Hepatocyte (in vitro differentiated cells): ENCODE measurements at regions not wholly inside any gene's neighbourhood (a gene's known extent, or its start where the extent isn't known, plus 50 kb on each side); places are given as distances from the start of the nearest gene placed in this dataset.

Experiments used
- DNase-seq: peaks from one replicate; pipeline ENCODE4 v3.0.0-alpha.2; 2016; ENCODE audit warnings: low spot score
- H2AFZ ChIP-seq: fragments of 200-600 bp; sonication (generic); 2 replicates; pipeline ENCODE4 v1.6.0; 2016; ENCODE audit warnings: antibody characterized with exemption, mild to moderate bottlenecking
- H3K27ac ChIP-seq: fragments of 200-600 bp; sonication (generic); 2 replicates; pipeline ENCODE4 v1.5.1; 2016; ENCODE audit warnings: mild to moderate bottlenecking
- H3K27me3 ChIP-seq: fragments of 200-600 bp; sonication (generic); 2 replicates; pipeline ENCODE4 v1.6.1; 2016
- H3K36me3 ChIP-seq: fragments of 200-600 bp; sonication (generic); replicated peaks from 2 replicates; pipeline ENCODE4 v1.5.1; 2016; ENCODE audit warnings: low read depth; ENCODE audit not compliant: insufficient read depth
- H3K4me1 ChIP-seq: fragments of 200-600 bp; sonication (generic); 2 replicates; pipeline ENCODE4 v1.5.1; 2016; ENCODE audit warnings: mild to moderate bottlenecking, moderate library complexity; ENCODE audit not compliant: insufficient read depth
- H3K4me2 ChIP-seq: fragments of 200-600 bp; sonication (generic); 2 replicates; pipeline ENCODE4 v1.6.0; 2016
- H3K4me3 ChIP-seq: fragments of 200-600 bp; sonication (generic); 2 replicates; pipeline ENCODE4 v1.5.1; 2016; ENCODE audit warnings: mild to moderate bottlenecking
- H3K79me2 ChIP-seq: fragments of 200-600 bp; sonication (generic); 2 replicates; pipeline ENCODE4 v1.6.0; 2017; ENCODE audit warnings: mild to moderate bottlenecking
- H3K9me2 ChIP-seq: fragments of 200-600 bp; sonication (generic); replicated peaks from 2 replicates; pipeline ENCODE4 v1.6.0; 2017; ENCODE audit warnings: mild to moderate bottlenecking; ENCODE audit not compliant: insufficient read depth
- H3K9me3 ChIP-seq: fragments of 200-600 bp; sonication (generic); 2 replicates; pipeline ENCODE4 v1.5.1; 2016; ENCODE audit warnings: low read depth, mild to moderate bottlenecking
- H4K20me1 ChIP-seq: fragments of 200-600 bp; sonication (generic); 2 replicates; pipeline ENCODE4 v1.6.0; 2016; ENCODE audit warnings: mild to moderate bottlenecking; ENCODE audit not compliant: insufficient read depth, poor library complexity, severe bottlenecking
- EZH2 ChIP-seq: fragments of 200-600 bp; sonication (generic); IDR thresholded peaks from 2 replicates; pipeline ENCODE4 v1.6.1; 2016; ENCODE audit warnings: antibody characterized with exemption, mild to moderate bottlenecking, borderline replicate concordance
- EZH2phosphoT487 ChIP-seq: fragments of 200-600 bp; sonication (generic); IDR thresholded peaks from one replicate; pipeline ENCODE4 v1.6.1; 2018; ENCODE audit warnings: antibody characterized with exemption, mild to moderate bottlenecking, low read depth, moderate library complexity; ENCODE audit not compliant: unreplicated experiment, severe bottlenecking
- WGBS: methylation state at CpG from one replicate; pipeline ENCODE4 v1.1.6; 2016; ENCODE audit warnings: low lambda C conversion rate; ENCODE audit errors: missing lambda C conversion rate; 5-methylcytosine and 5-hydroxymethylcytosine counted together
- TF ChIP-seq, protein P1 (sequence below): fragments of 200-600 bp; sonication (generic); IDR thresholded peaks from 2 replicates; pipeline ENCODE4 v1.5.1; 2016; ENCODE audit warnings: antibody characterized with exemption, mild to moderate bottlenecking; ENCODE audit not compliant: poor library complexity

DNA sequence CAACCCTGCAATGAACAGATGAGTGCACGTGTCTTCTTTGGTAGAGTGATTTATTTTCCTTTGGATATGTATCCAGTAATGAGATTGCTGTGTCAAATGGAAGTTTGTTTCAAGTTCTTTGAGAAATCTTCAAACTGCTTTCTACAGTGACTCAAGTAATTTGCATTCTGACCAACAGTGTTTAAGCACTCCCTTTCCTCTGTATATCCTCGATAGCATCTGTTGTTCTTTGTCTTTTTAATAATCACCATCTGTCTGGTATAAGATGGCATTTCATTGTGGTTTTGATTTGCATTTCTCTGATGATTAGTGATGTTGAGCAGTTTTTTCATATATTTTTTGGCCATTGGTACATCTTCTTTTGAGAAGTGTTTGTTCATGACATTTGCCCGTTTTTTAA, 1608.3 kb upstream of the ZEB2 start:
- no peak for TF ChIP-seq EZH2
- no peak for TF ChIP-seq EZH2phosphoT487
- TF ChIP-seq, protein P1, sequence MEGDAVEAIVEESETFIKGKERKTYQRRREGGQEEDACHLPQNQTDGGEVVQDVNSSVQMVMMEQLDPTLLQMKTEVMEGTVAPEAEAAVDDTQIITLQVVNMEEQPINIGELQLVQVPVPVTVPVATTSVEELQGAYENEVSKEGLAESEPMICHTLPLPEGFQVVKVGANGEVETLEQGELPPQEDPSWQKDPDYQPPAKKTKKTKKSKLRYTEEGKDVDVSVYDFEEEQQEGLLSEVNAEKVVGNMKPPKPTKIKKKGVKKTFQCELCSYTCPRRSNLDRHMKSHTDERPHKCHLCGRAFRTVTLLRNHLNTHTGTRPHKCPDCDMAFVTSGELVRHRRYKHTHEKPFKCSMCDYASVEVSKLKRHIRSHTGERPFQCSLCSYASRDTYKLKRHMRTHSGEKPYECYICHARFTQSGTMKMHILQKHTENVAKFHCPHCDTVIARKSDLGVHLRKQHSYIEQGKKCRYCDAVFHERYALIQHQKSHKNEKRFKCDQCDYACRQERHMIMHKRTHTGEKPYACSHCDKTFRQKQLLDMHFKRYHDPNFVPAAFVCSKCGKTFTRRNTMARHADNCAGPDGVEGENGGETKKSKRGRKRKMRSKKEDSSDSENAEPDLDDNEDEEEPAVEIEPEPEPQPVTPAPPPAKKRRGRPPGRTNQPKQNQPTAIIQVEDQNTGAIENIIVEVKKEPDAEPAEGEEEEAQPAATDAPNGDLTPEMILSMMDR, result no peak

DNA sequence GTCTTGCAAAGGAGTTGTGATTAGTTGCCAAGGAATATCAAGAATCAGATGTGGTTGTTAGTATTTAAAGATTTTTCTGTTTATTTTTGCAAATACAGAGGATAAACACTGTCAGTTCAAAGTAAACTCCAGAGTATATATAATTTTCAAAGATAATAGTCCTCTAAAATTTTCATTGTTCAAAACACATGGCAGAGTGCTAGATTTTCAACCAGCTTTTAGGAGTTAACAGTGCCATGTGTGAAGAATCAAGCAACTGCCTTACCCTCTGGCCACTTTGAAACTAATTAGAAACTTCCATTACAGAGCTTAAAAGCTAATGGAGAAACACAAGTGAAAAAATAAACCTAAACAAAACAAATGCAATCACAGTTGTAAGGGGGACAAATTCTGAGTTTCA, 1605.6 kb upstream of the ZEB2 start:
- no peak overlapping the region for H3K27ac ChIP-seq
- DNase-seq, result no peak
- H3K36me3 ChIP-seq, result no peaks in the 10 kb centered on the region
- no peak for TF ChIP-seq EZH2phosphoT487
- TF ChIP-seq, protein P1, result no peak
- no peak for TF ChIP-seq EZH2
- no peaks in the 10 kb centered on the region for H3K9me2 ChIP-seq
- H4K20me1 ChIP-seq, result no peaks in the 10 kb centered on the region
- no peak overlapping the region for H3K4me2 ChIP-seq
- no peaks in the 10 kb centered on the region for H3K9me3 ChIP-seq
- no peak overlapping the region for H3K4me3 ChIP-seq
- no peaks in the 10 kb centered on the region for H3K4me1 ChIP-seq
- H3K27me3 ChIP-seq, result no peaks in the 10 kb centered on the region
- no peak overlapping the region for H2AFZ ChIP-seq
- no peaks in the 10 kb centered on the region for H3K79me2 ChIP-seq

More for the DNA sequence above, 1608.3 kb upstream of the ZEB2 start:
- no peaks in the 10 kb centered on the region for H3K9me3 ChIP-seq
- H3K4me2 ChIP-seq, result no peak overlapping the region
- H3K27me3 ChIP-seq, result no peaks in the 10 kb centered on the region
- no peaks in the 10 kb centered on the region for H3K9me2 ChIP-seq
- no peak overlapping the region for H3K4me3 ChIP-seq
- no peaks in the 10 kb centered on the region for H3K79me2 ChIP-seq
- H3K4me1 ChIP-seq, result no peaks in the 10 kb centered on the region
- DNase-seq, result no peak
- H2AFZ ChIP-seq, result no peak overlapping the region
- no peaks in the 10 kb centered on the region for H3K36me3 ChIP-seq
- 93% methylated on average over 3 of the region's 3 CpGs for WGBS
- no peaks in the 10 kb centered on the region for H4K20me1 ChIP-seq
- H3K27ac ChIP-seq, result no peak overlapping the region

GRCh38 chr2:146124741-146125140, 1604.8 kb upstream of the ZEB2 start:
- Histone ChIP-seq H3K9me2 (no peaks in the 10 kb centered on the region), H4K20me1 (no peaks in the 10 kb centered on the region), H3K4me1 (no peaks in the 10 kb centered on the region), H3K4me2 (no peak overlapping the region), H3K27ac (no peak overlapping the region), H2AFZ (no peak overlapping the region), H3K9me3 (no peaks in the 10 kb centered on the region), H3K36me3 (no peaks in the 10 kb centered on the region), H3K27me3 (no peaks in the 10 kb centered on the region), H3K4me3 (no peak overlapping the region), H3K79me2 (no peaks in the 10 kb centered on the region)
- DNase-seq, result peak; percentile 0
- WGBS, result 55% methylated on average over 2 of the region's 2 CpGs
- TF ChIP-seq EZH2phosphoT487 (no peak), EZH2 (no peak)
- TF ChIP-seq, protein P1, result no peak

DNA sequence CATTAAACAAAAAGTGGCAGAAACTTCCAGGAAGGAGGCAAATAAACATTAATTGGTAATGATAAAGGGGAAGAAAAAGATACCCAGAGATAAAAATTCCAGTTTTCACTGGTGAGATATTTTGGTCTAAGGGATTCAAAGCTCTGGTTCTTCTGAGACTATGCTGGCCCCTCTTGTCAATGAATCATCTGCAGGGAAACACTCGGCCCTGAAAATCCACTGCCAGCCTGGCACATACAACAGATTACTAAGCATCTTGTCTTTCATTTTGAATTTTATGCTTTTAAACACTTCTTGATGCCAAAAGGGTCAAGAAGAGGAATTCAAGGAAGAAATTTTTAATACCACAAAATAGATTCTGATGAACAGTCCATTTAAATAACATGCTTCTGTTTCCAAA, 1603.8 kb upstream of the ZEB2 start:
- H3K27ac ChIP-seq, result no peak overlapping the region
- H2AFZ ChIP-seq, result no peak overlapping the region
- H3K4me3 ChIP-seq, result no peak overlapping the region
- no peaks in the 10 kb centered on the region for H3K9me3 ChIP-seq
- H3K9me2 ChIP-seq, result no peaks in the 10 kb centered on the region
- DNase-seq, result peak; percentile 1
- no peaks in the 10 kb centered on the region for H3K27me3 ChIP-seq
- no peaks in the 10 kb centered on the region for H3K79me2 ChIP-seq
- no peaks in the 10 kb centered on the region for H3K36me3 ChIP-seq
- H3K4me1 ChIP-seq, result no peaks in the 10 kb centered on the region
- H4K20me1 ChIP-seq, result no peaks in the 10 kb centered on the region
- 85% methylated on average over 1 of the region's 1 CpG for WGBS
- TF ChIP-seq, protein P1, result no peak
- TF ChIP-seq EZH2 (no peak), EZH2phosphoT487 (no peak)
- H3K4me2 ChIP-seq, result no peak overlapping the region
